Central memory CD8-positive, alpha-beta T cell (primary cell): ENCODE measurements at regions not wholly inside any gene's neighbourhood (a gene's known extent, or its start where the extent isn't known, plus 50 kb on each side); places are given as distances from the start of the nearest gene placed in this dataset.

ENCODE experiments used
- ATAC-seq: fragments of 150-1000 bp; cut with Tn5 transposase; replicated peaks from 2 replicates; pipeline ENCODE4 v1.10.0; 2022; ENCODE audit warnings: mild to moderate bottlenecking, moderate FRiP score, moderate number of reproducible peaks; ENCODE audit not compliant: poor library complexity, severe bottlenecking; ENCODE audit errors: extremely low read depth
- DNase-seq, 2 donors: peaks; one replicate each; pipeline ENCODE4 v3.0.0; 2021; ENCODE audit warnings: low spot score in 2 of 2
- H3K27ac Mint-ChIP-seq: one replicate; pipeline ENCODE4 v1.8.0; 2022; ENCODE audit warnings: low read depth, mild to moderate bottlenecking, moderate library complexity, mixed read lengths
- H3K27me3 Mint-ChIP-seq: one replicate; pipeline ENCODE4 v1.8.0; 2022; ENCODE audit warnings: mixed read lengths
- H3K36me3 Mint-ChIP-seq: one replicate; pipeline ENCODE4 v1.8.0; 2022; ENCODE audit warnings: mild to moderate bottlenecking, moderate library complexity, mixed read lengths; ENCODE audit not compliant: insufficient read depth
- H3K4me1 Mint-ChIP-seq: one replicate; pipeline ENCODE4 v1.8.0; 2022; ENCODE audit warnings: mixed read lengths
- H3K4me3 Mint-ChIP-seq: one replicate; pipeline ENCODE4 v1.8.0; 2022; ENCODE audit warnings: mild to moderate bottlenecking, moderate library complexity, mixed read lengths
- H3K9me3 Mint-ChIP-seq: one replicate; pipeline ENCODE4 v1.8.0; 2022; ENCODE audit warnings: mixed read lengths

GRCh38 chr17:17411692-17412091 lies 65.1 kb upstream of the MED9 start:
- no peaks in the 10 kb centered on the region for H3K9me3 Mint-ChIP-seq
- ATAC-seq (no peak), DNase-seq (no peak)
- no peak overlapping the region for H3K4me3 Mint-ChIP-seq
- H3K36me3 Mint-ChIP-seq = no peaks in the 10 kb centered on the region
- H3K27ac Mint-ChIP-seq = no peak overlapping the region
- peaks cover 12% of the 10 kb centered on the region for H3K27me3 Mint-ChIP-seq
- H3K4me1 Mint-ChIP-seq = peaks cover 22% of the 10 kb centered on the region

GRCh38 chr17:17412326-17412725 lies 64.5 kb upstream of the MED9 start:
- DNase-seq (no peak), ATAC-seq (no peak)
- H3K27me3 Mint-ChIP-seq = peaks cover 12% of the 10 kb centered on the region
- H3K9me3 Mint-ChIP-seq = no peaks in the 10 kb centered on the region
- H3K27ac Mint-ChIP-seq = no peak overlapping the region
- peaks cover 26% of the 10 kb centered on the region for H3K4me1 Mint-ChIP-seq
- H3K4me3 Mint-ChIP-seq = no peak overlapping the region
- no peaks in the 10 kb centered on the region for H3K36me3 Mint-ChIP-seq

- H3K4me3 Mint-ChIP-seq = no peak overlapping the region
- peaks cover 21% of the 10 kb centered on the region for H3K4me1 Mint-ChIP-seq
- DNase-seq (no peak), ATAC-seq (no peak)
- H3K27me3 Mint-ChIP-seq = peaks cover 12% of the 10 kb centered on the region
- no peaks in the 10 kb centered on the region for H3K9me3 Mint-ChIP-seq
- no peak overlapping the region for H3K27ac Mint-ChIP-seq
- no peaks in the 10 kb centered on the region for H3K36me3 Mint-ChIP-seq
These were observed 63.5 kb upstream of the MED9 start for GRCh38 chr17:17413215-17413792.

GRCh38 chr17:17413821-17414220 lies 63.0 kb upstream of the MED9 start:
- H3K27me3 Mint-ChIP-seq = peaks cover 12% of the 10 kb centered on the region
- no peak overlapping the region for H3K4me3 Mint-ChIP-seq
- DNase-seq = no peak
- no peaks in the 10 kb centered on the region for H3K36me3 Mint-ChIP-seq
- H3K27ac Mint-ChIP-seq = no peak overlapping the region
- H3K9me3 Mint-ChIP-seq = no peaks in the 10 kb centered on the region
- peaks cover 20% of the 10 kb centered on the region for H3K4me1 Mint-ChIP-seq
- ATAC-seq = no peak

- Mint-ChIP-seq H3K27me3 (peaks cover 12% of the 10 kb centered on the region), H3K4me1 (peaks cover 20% of the 10 kb centered on the region), H3K36me3 (no peaks in the 10 kb centered on the region), H3K27ac (no peak overlapping the region), H3K4me3 (no peak overlapping the region), H3K9me3 (no peaks in the 10 kb centered on the region)
- no peak for DNase-seq
- ATAC-seq = no peak
These were observed 62.4 kb upstream of the MED9 start for GRCh38 chr17:17414341-17414805.

- H3K36me3 Mint-ChIP-seq = no peaks in the 10 kb centered on the region
- no peak overlapping the region for H3K4me3 Mint-ChIP-seq
- no peak for DNase-seq
- no peaks in the 10 kb centered on the region for H3K9me3 Mint-ChIP-seq
- H3K27me3 Mint-ChIP-seq = peaks cover 12% of the 10 kb centered on the region
- no peak overlapping the region for H3K27ac Mint-ChIP-seq
- peaks cover 16% of the 10 kb centered on the region for H3K4me1 Mint-ChIP-seq
- no peak for ATAC-seq
These were observed 61.8 kb upstream of the MED9 start for GRCh38 chr17:17415006-17415405.

- Mint-ChIP-seq H3K4me3 (no peak overlapping the region), H3K9me3 (no peaks in the 10 kb centered on the region), H3K36me3 (no peaks in the 10 kb centered on the region), H3K27ac (no peak overlapping the region), H3K4me1 (peaks cover 16% of the 10 kb centered on the region), H3K27me3 (peaks cover 12% of the 10 kb centered on the region)
- ATAC-seq = no peak
- DNase-seq = no peak
These were observed 60.8 kb upstream of the MED9 start for GRCh38 chr17:17416007-17416399.

GRCh38 chr17:17416400-17417360 lies 60.1 kb upstream of the MED9 start:
- Mint-ChIP-seq H3K4me3 (no peak overlapping the region), H3K4me1 (peaks cover 16% of the 10 kb centered on the region), H3K27me3 (peaks cover 12% of the 10 kb centered on the region), H3K27ac (no peak overlapping the region), H3K9me3 (no peaks in the 10 kb centered on the region), H3K36me3 (peaks cover 1% of the 10 kb centered on the region)
- no peak for ATAC-seq
- no peak for DNase-seq

GRCh38 chr17:17417718-17418181 lies 59.0 kb upstream of the MED9 start:
- ATAC-seq (no peak), DNase-seq (no peak)
- peaks cover 16% of the 10 kb centered on the region for H3K4me1 Mint-ChIP-seq
- H3K27ac Mint-ChIP-seq = no peak overlapping the region
- no peak overlapping the region for H3K4me3 Mint-ChIP-seq
- no peaks in the 10 kb centered on the region for H3K9me3 Mint-ChIP-seq
- peaks cover 1% of the 10 kb centered on the region for H3K36me3 Mint-ChIP-seq
- H3K27me3 Mint-ChIP-seq = peaks cover 12% of the 10 kb centered on the region

GRCh38 chr17:17419166-17419565 lies 57.6 kb upstream of the MED9 start:
- Mint-ChIP-seq H3K27ac (no peak overlapping the region), H3K4me3 (no peak overlapping the region), H3K4me1 (peaks cover 16% of the 10 kb centered on the region), H3K9me3 (no peaks in the 10 kb centered on the region), H3K27me3 (peaks cover 2% of the 10 kb centered on the region), H3K36me3 (peaks cover 1% of the 10 kb centered on the region)
- DNase-seq = no peak
- no peak for ATAC-seq

- no peak overlapping the region for H3K4me3 Mint-ChIP-seq
- H3K27me3 Mint-ChIP-seq = no peaks in the 10 kb centered on the region
- H3K36me3 Mint-ChIP-seq = peaks cover 1% of the 10 kb centered on the region
- ATAC-seq (no peak), DNase-seq (no peak)
- H3K27ac Mint-ChIP-seq = no peak overlapping the region
- peaks cover 16% of the 10 kb centered on the region for H3K4me1 Mint-ChIP-seq
- H3K9me3 Mint-ChIP-seq = no peaks in the 10 kb centered on the region
These were observed 57.2 kb upstream of the MED9 start for GRCh38 chr17:17419631-17420030.

GRCh38 chr17:17420082-17420481 lies 56.7 kb upstream of the MED9 start:
- peaks cover 16% of the 10 kb centered on the region for H3K4me1 Mint-ChIP-seq
- peaks cover 1% of the 10 kb centered on the region for H3K36me3 Mint-ChIP-seq
- H3K27me3 Mint-ChIP-seq = no peaks in the 10 kb centered on the region
- no peak overlapping the region for H3K27ac Mint-ChIP-seq
- H3K9me3 Mint-ChIP-seq = no peaks in the 10 kb centered on the region
- DNase-seq = no peak
- no peak overlapping the region for H3K4me3 Mint-ChIP-seq
- no peak for ATAC-seq
